SH-SY5Y (cell line): ENCODE measurements at regions not wholly inside any gene's neighbourhood (a gene's known extent, or its start where the extent isn't known, plus 50 kb on each side); places are given as distances from the start of the nearest gene placed in this dataset.

ENCODE experiments used
- GATA2 ChIP-seq: IDR thresholded peaks from 2 replicates; pipeline ENCODE4 v1.6.1; 2011; ENCODE audit warnings: mild to moderate bottlenecking, low read depth, low read length
- GATA3 ChIP-seq: IDR thresholded peaks from 2 replicates; pipeline ENCODE4 v1.6.1; 2011; ENCODE audit warnings: low read depth, mild to moderate bottlenecking, low read length, moderate library complexity

DNA sequence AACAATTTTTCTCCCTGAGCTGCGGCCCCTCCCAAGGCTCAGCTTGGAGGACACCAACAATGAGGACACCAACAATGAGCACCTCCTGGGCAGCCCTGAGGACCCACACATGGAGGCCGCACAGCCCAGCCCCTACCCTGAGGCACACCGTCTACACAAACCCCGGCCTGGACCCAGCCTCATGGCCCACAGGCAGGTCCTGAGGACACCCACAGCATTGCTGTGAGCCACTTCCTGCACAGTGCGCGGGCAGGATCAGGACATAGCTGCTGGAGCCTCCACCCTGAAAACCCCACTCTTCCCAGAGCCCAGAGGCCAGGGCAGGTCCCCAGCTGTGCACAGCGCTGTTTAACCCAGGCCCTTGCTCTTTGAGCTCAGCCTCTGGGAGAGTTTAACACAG, 194.3 kb downstream of the RTP5 start:
- TF ChIP-seq GATA3: no peak
- no peak for TF ChIP-seq GATA2
